ENCODE measurements at regions not wholly inside any gene's neighbourhood (a gene's known extent, or its start where the extent isn't known, plus 50 kb on each side); places are given as distances from the start of the nearest gene placed in this dataset.

DNA sequence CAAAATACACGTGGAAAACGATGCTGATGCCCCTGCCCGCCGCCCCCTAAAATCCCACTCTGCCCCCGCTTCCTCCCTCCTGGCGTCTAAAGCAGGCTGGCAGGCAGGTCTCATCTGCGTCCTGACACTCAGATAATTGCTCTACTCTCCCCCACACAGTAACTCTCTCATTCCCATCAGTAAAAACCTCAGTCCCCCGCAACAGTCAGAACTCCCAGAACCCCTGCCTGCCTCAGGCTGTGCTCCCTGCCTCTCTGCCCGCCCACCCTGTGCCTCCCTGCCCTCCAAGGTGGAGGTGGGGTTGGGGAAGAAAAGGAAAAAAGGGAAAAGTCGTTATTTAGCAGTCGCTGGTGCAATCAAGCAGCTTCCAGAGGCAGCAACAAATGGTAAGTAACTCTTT is 473.7 kb downstream of the EFNB2 start:
- Histone ChIP-seq H2AK5ac (ENCODE audit: low read depth, low read length) (no peak overlapping the region), H3K4me2 (ENCODE audit: low read depth, low read length) (no peak overlapping the region), H3K27me3 (ENCODE audit: control insufficient read depth, insufficient read depth, low read length) (no peaks in the 10 kb centered on the region), H4K8ac (ENCODE audit: low read depth in 2 of 2, low read length in 2 of 2) (no peak overlapping the region), H3K4me3 (ENCODE audit: insufficient read depth, low read depth, low read length) (no peak overlapping the region), H3K23ac (ENCODE audit: low read depth, low read length) (no peak overlapping the region), H3K56ac (ENCODE audit: extremely low read depth, insufficient read depth, low read length) (no peak overlapping the region), H3K36me3 (ENCODE audit: control insufficient read depth, insufficient read depth, low read length) (no peaks in the 10 kb centered on the region), H3K9me1 (ENCODE audit: insufficient read depth, low read length) (no peaks in the 10 kb centered on the region), H3K4ac (ENCODE audit: low read depth, low read length) (no peak overlapping the region), H2BK15ac (ENCODE audit: low read depth, low read length) (no peak overlapping the region), H2BK20ac (ENCODE audit: low read depth, low read length) (no peak overlapping the region), H4K20me1 (ENCODE audit: insufficient read depth, low read length) (no peaks in the 10 kb centered on the region), H2BK120ac (ENCODE audit: low read depth, low read length) (no peak overlapping the region), H3K4me1 (ENCODE audit: control insufficient read depth, insufficient read depth, low read length) (peaks cover 2% of the 10 kb centered on the region; the same call in 1 of the 2 replicates), H2AK9ac (replicated peaks; ENCODE audit: low read depth, low read length, poor library complexity) (no peak overlapping the region), H3K18ac (ENCODE audit: low read depth, low read length) (no peak overlapping the region), H4K91ac (ENCODE audit: insufficient read depth, low read depth, low read length) (no peak overlapping the region), H3K9ac (ENCODE audit: low read depth, low read length) (no peak overlapping the region), H2AFZ (replicated peaks; ENCODE audit: low read length, poor library complexity) (no peak overlapping the region), H3K9me3 (ENCODE audit: control insufficient read depth, insufficient read depth, low read length) (no peaks in the 10 kb centered on the region), H4K5ac (ENCODE audit: low read depth, low read length) (no peak overlapping the region), H3K14ac (replicated peaks; ENCODE audit: low read depth, low read length) (no peak overlapping the region), H2BK5ac (ENCODE audit: low read depth, low read length, poor library complexity, severe bottlenecking) (no peak overlapping the region), H3K79me1 (ENCODE audit: low read depth in 1 of 2, low read length in 2 of 2) (no peaks in the 10 kb centered on the region), H3K27ac (ENCODE audit: insufficient read depth, low read length) (no peak overlapping the region)
- dilution Hi-C loops (cut with HindIII; ENCODE audit: low sequenced_read_pairs, unreplicated experiment) = no loop called here
- CTCF ChIA-PET = no interaction called here
- WGBS, 2 experiments (ENCODE audit: extremely low coverage in 2 of 2, insufficient read length in 1 of 2) = 80% methylated on average over 3 of the region's 11 CpGs; no CpG with 5 or more reads in 1 of the 2 experiments
- DNase-seq (no peak), ATAC-seq (ENCODE audit: low read depth) (no peak)
- POLR2A ChIA-PET (ENCODE audit: unreplicated experiment) = no interaction called here
- intact Hi-C loops (cut with micrococcal nuclease) = no loop called here
- TF ChIP-seq, protein P1, sequence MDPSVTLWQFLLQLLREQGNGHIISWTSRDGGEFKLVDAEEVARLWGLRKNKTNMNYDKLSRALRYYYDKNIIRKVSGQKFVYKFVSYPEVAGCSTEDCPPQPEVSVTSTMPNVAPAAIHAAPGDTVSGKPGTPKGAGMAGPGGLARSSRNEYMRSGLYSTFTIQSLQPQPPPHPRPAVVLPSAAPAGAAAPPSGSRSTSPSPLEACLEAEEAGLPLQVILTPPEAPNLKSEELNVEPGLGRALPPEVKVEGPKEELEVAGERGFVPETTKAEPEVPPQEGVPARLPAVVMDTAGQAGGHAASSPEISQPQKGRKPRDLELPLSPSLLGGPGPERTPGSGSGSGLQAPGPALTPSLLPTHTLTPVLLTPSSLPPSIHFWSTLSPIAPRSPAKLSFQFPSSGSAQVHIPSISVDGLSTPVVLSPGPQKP (IDR thresholded peaks at IDR 0.05; ENCODE audit: borderline replicate concordance, low read depth, low read length) = no peak
- TF ChIP-seq FOS (IDR thresholded peaks at IDR 0.05; ENCODE audit: low read depth, low read length) (no peak), RCOR1 (IDR thresholded peaks at IDR 0.05; ENCODE audit: insufficient replicate concordance, low read length) (no peak), MAFK (IDR thresholded peaks at IDR 0.05; ENCODE audit: low read depth, low read length) (no peak), BHLHE40 (IDR thresholded peaks at IDR 0.05; ENCODE audit: low read depth, low read length) (no peak), NFE2L2 (IDR thresholded peaks at IDR 0.05; ENCODE audit: low read depth, low read length) (no peak), SMC3 (IDR thresholded peaks at IDR 0.05; ENCODE audit: low read depth, low read length) (no peak), CHD1 (IDR thresholded peaks at IDR 0.05; ENCODE audit: low read depth, low read length) (no peak), POLR2A (IDR thresholded peaks at IDR 0.05; ENCODE audit: low read depth, low read length) (no peak), RAD21 (IDR thresholded peaks at IDR 0.05; ENCODE audit: low read length) (no peak)
- TF ChIP-seq, protein P2, sequence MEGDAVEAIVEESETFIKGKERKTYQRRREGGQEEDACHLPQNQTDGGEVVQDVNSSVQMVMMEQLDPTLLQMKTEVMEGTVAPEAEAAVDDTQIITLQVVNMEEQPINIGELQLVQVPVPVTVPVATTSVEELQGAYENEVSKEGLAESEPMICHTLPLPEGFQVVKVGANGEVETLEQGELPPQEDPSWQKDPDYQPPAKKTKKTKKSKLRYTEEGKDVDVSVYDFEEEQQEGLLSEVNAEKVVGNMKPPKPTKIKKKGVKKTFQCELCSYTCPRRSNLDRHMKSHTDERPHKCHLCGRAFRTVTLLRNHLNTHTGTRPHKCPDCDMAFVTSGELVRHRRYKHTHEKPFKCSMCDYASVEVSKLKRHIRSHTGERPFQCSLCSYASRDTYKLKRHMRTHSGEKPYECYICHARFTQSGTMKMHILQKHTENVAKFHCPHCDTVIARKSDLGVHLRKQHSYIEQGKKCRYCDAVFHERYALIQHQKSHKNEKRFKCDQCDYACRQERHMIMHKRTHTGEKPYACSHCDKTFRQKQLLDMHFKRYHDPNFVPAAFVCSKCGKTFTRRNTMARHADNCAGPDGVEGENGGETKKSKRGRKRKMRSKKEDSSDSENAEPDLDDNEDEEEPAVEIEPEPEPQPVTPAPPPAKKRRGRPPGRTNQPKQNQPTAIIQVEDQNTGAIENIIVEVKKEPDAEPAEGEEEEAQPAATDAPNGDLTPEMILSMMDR (conservative IDR thresholded peaks at IDR 0.05; ENCODE audit: low read depth, low read length) = no peak
- in situ Hi-C loops (cut with MboI; ENCODE audit: low sequenced_read_pairs) = no loop called here
- BruUV-seq (replicated peaks) = no TSS peak

Data from IMR-90 (cell line).